Chondrocyte (in vitro differentiated cells): ENCODE measurements at regions not wholly inside any gene's neighbourhood (a gene's known extent, or its start where the extent isn't known, plus 50 kb on each side); places are given as distances from the start of the nearest gene placed in this dataset.

Source experiments
- DNase-seq: peaks from one replicate; pipeline ENCODE4 v3.0.0; 2021; ENCODE audit warnings: mixed read lengths, low spot score
- H3K27ac Mint-ChIP-seq: one replicate; pipeline ENCODE4 v1.8.0; 2021; ENCODE audit warnings: mild to moderate bottlenecking, moderate library complexity, mixed read lengths; ENCODE audit not compliant: unreplicated experiment
- H3K27me3 Mint-ChIP-seq: 2 replicates; pipeline ENCODE4 v1.8.0; 2021; ENCODE audit warnings: low read depth, mixed read lengths
- H3K36me3 Mint-ChIP-seq: 2 replicates; pipeline ENCODE4 v1.8.0; 2021; ENCODE audit warnings: low read depth, mixed read lengths
- H3K4me1 Mint-ChIP-seq: 2 replicates; pipeline ENCODE4 v1.8.0; 2021; ENCODE audit warnings: low read depth, mild to moderate bottlenecking, mixed read lengths
- H3K4me3 Mint-ChIP-seq: one replicate; pipeline ENCODE4 v1.8.0; 2021; ENCODE audit warnings: mild to moderate bottlenecking, moderate library complexity, mixed read lengths; ENCODE audit not compliant: unreplicated experiment
- H3K9me3 Mint-ChIP-seq: 2 replicates; pipeline ENCODE4 v1.8.0; 2021; ENCODE audit warnings: low read depth, mixed read lengths
- TF ChIP-seq, protein P1 (sequence below): fragments of 200-600 bp; sonication (generic); IDR thresholded peaks from 2 replicates; pipeline ENCODE4 v1.5.0; 2021; ENCODE audit warnings: antibody characterized with exemption, mild to moderate bottlenecking, moderate library complexity

DNA sequence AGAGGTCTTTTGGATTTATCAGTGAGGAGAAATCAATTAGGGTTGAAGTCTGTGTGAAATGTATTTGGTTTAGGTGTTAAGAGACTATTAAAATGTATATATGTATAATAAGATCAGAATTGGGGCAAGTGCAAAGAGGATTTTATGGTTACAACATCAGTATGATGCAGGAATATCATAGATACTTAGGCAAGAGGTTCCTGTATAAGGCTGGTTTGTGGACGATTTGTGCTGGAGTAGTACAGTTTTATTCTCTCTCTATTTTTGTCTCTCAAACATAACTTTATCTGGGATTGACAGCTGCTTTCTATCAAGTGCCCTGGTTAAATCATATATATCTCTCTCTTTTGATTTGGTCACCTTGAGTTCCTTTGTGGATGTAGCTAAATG, 142.5 kb downstream of the CTH start:
- H3K36me3 Mint-ChIP-seq: no peaks in the 10 kb centered on the region
- peaks cover 34% of the 10 kb centered on the region for H3K27me3 Mint-ChIP-seq
- H3K4me3 Mint-ChIP-seq: no peak overlapping the region
- no peaks in the 10 kb centered on the region for H3K4me1 Mint-ChIP-seq
- H3K9me3 Mint-ChIP-seq: no peaks in the 10 kb centered on the region
- H3K27ac Mint-ChIP-seq: no peak overlapping the region
- DNase-seq: no peak
- TF ChIP-seq, protein P1, sequence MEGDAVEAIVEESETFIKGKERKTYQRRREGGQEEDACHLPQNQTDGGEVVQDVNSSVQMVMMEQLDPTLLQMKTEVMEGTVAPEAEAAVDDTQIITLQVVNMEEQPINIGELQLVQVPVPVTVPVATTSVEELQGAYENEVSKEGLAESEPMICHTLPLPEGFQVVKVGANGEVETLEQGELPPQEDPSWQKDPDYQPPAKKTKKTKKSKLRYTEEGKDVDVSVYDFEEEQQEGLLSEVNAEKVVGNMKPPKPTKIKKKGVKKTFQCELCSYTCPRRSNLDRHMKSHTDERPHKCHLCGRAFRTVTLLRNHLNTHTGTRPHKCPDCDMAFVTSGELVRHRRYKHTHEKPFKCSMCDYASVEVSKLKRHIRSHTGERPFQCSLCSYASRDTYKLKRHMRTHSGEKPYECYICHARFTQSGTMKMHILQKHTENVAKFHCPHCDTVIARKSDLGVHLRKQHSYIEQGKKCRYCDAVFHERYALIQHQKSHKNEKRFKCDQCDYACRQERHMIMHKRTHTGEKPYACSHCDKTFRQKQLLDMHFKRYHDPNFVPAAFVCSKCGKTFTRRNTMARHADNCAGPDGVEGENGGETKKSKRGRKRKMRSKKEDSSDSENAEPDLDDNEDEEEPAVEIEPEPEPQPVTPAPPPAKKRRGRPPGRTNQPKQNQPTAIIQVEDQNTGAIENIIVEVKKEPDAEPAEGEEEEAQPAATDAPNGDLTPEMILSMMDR: no peak

DNA sequence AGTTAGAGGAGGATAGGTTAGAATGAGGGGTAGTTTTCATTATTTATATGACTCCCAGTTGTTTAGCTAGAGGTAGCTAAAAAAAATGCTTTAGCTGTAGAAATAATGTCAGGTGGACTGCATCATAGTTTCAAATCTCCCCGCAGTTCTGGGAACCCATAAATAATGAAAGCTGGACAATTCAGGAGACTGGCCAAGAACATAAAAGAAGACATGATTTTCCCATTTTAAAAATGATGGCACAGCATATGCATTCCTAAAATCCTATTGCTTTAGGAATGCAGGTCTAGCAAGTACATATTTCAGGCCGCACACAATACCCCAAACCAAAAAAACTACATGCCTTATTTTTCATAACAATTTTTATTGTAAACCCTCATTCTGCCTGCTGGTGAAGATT, 143.3 kb downstream of the CTH start:
- Mint-ChIP-seq H3K4me3 (no peak overlapping the region), H3K27ac (no peak overlapping the region), H3K4me1 (no peaks in the 10 kb centered on the region), H3K27me3 (peaks cover 32% of the 10 kb centered on the region), H3K9me3 (no peaks in the 10 kb centered on the region), H3K36me3 (no peaks in the 10 kb centered on the region)
- no peak for DNase-seq
- TF ChIP-seq, protein P1: no peak

DNA sequence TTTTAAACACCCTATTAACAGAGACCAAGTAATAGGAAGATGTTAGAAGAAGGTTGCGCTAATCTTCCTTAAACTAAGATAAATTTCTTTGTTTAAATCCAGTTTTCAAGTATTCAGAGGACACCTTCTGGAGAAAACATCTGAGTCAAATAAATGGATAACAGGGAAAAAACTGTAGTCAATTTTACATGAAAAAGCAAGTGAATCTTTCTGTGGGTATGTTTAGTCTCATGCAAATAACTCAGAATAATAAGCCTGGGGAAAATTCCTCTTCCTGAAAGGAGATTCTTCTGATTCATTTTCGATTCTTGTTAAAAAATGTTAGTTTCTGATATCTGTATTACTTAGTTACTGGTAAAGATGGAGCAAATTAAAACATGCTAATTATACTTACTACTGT, 145.5 kb downstream of the CTH start:
- Mint-ChIP-seq H3K36me3 (no peaks in the 10 kb centered on the region), H3K4me3 (no peak overlapping the region), H3K27ac (no peak overlapping the region), H3K4me1 (no peaks in the 10 kb centered on the region), H3K9me3 (no peaks in the 10 kb centered on the region), H3K27me3 (peaks cover 27% of the 10 kb centered on the region)
- TF ChIP-seq, protein P1: no peak
- no peak for DNase-seq

DNA sequence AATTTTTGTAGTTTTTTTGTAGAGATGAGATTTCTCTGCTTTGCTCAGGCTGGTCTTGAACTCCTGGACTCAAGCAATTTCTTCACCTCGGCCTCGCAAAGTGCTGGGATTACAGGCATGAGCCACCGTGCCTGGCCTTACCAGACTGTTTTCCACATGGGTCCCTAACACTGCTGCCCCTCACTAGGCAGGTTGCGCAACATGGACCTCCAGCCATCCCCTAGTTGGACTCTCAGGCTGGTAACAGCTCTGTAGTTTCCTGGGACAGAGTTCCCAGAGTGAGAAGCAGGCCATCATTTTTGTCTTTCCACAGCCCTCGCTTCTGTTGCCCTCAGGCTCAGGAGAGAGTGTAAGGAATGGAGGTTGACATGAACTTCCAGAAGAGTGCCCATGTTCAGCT, 156.1 kb downstream of the CTH start:
- no peak overlapping the region for H3K27ac Mint-ChIP-seq
- no peaks in the 10 kb centered on the region for H3K36me3 Mint-ChIP-seq
- peaks cover 20% of the 10 kb centered on the region for H3K27me3 Mint-ChIP-seq
- DNase-seq: no peak
- TF ChIP-seq, protein P1: no peak
- no peaks in the 10 kb centered on the region for H3K9me3 Mint-ChIP-seq
- no peaks in the 10 kb centered on the region for H3K4me1 Mint-ChIP-seq
- no peak overlapping the region for H3K4me3 Mint-ChIP-seq

DNA sequence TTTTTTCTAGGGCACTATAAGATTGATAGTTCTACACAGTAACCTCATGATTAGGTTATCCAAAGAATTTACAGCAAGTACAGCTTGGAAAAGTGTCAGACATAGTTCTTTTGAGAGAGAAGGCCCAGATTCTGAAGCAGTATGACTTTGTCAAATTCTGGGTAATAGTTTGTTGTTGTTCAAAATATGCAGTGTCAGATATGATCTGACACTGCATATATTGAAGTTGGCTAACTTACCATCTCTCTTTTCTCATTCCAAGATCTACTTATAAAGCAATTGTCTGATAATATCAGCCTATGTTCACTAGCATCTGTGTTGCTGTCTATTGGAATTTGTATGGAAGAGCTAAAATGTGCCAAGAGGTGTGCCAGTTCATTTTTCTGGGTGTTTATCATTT, 160.1 kb downstream of the CTH start:
- TF ChIP-seq, protein P1: no peak
- Mint-ChIP-seq H3K36me3 (no peaks in the 10 kb centered on the region), H3K27ac (no peak overlapping the region), H3K4me1 (no peaks in the 10 kb centered on the region), H3K27me3 (peaks cover 16% of the 10 kb centered on the region), H3K9me3 (no peaks in the 10 kb centered on the region), H3K4me3 (no peak overlapping the region)
- DNase-seq: no peak
